ENCODE measurements at regions not wholly inside any gene's neighbourhood (a gene's known extent, or its start where the extent isn't known, plus 50 kb on each side); places are given as distances from the start of the nearest gene placed in this dataset.

- no peak overlapping the region for H3K4me3 ChIP-seq (replicated peaks in 1 of 2; ENCODE audit: low read depth in 2 of 2, low read length in 2 of 2)
- DNase-seq (ENCODE audit: low read depth in 2 of 2), result no peak
- TF ChIP-seq CTCF (IDR thresholded peaks at IDR 0.05; ENCODE audit: low read depth, low read length), result no peak
Observed at GRCh38 chr9:89732939-89733324, 128.1 kb downstream of the GADD45G start.

GRCh38 chr9:89734600-89735041, 129.8 kb downstream of the GADD45G start:
- H3K4me3 ChIP-seq (replicated peaks in 1 of 2; ENCODE audit: low read depth in 2 of 2, low read length in 2 of 2), result no peak overlapping the region
- DNase-seq (ENCODE audit: low read depth in 2 of 2), result no peak
- TF ChIP-seq CTCF (IDR thresholded peaks at IDR 0.05; ENCODE audit: low read depth, low read length), result no peak

- no peak for DNase-seq (ENCODE audit: low read depth in 2 of 2)
- no peak overlapping the region for H3K4me3 ChIP-seq (replicated peaks in 1 of 2; ENCODE audit: low read depth in 2 of 2, low read length in 2 of 2)
- no peak for TF ChIP-seq CTCF (IDR thresholded peaks at IDR 0.05; ENCODE audit: low read depth, low read length)
Observed at GRCh38 chr9:89738137-89738932, 133.5 kb downstream of the GADD45G start.

- DNase-seq (ENCODE audit: low read depth in 2 of 2), result no peak
- H3K4me3 ChIP-seq (replicated peaks in 1 of 2; ENCODE audit: low read depth in 2 of 2, low read length in 2 of 2), result no peak overlapping the region
- no peak for TF ChIP-seq CTCF (IDR thresholded peaks at IDR 0.05; ENCODE audit: low read depth, low read length)
Observed at GRCh38 chr9:89739511-89739910, 134.7 kb downstream of the GADD45G start.

- TF ChIP-seq CTCF (IDR thresholded peaks at IDR 0.05; ENCODE audit: low read depth, low read length), result no peak
- DNase-seq (ENCODE audit: low read depth in 2 of 2), result no peak
- H3K4me3 ChIP-seq (replicated peaks in 1 of 2; ENCODE audit: low read depth in 2 of 2, low read length in 2 of 2), result no peak overlapping the region
Observed at GRCh38 chr9:89739916-89740315, 135.1 kb downstream of the GADD45G start.

- no peak for TF ChIP-seq CTCF (IDR thresholded peaks at IDR 0.05; ENCODE audit: low read depth, low read length)
- no peak overlapping the region for H3K4me3 ChIP-seq (replicated peaks in 1 of 2; ENCODE audit: low read depth in 2 of 2, low read length in 2 of 2)
- DNase-seq (ENCODE audit: low read depth in 2 of 2), result no peak
Observed at GRCh38 chr9:89740722-89741121, 135.9 kb downstream of the GADD45G start.

- no peak for DNase-seq (ENCODE audit: low read depth in 2 of 2)
- no peak overlapping the region for H3K4me3 ChIP-seq (replicated peaks in 1 of 2; ENCODE audit: low read depth in 2 of 2, low read length in 2 of 2)
Observed at GRCh38 chr9:89742660-89743059, 137.8 kb downstream of the GADD45G start.

More at GRCh38 chr9:89742660-89743059, 137.8 kb downstream of the GADD45G start:
- TF ChIP-seq CTCF (IDR thresholded peaks at IDR 0.05; ENCODE audit: low read depth, low read length), result no peak
